HepG2 (cell line): ENCODE measurements at regions not wholly inside any gene's neighbourhood (a gene's known extent, or its start where the extent isn't known, plus 50 kb on each side); places are given as distances from the start of the nearest gene placed in this dataset.

ENCODE experiments used
- ATAC-seq: fragments of 200-7000 bp; cut with Tn5 transposase; 3 replicates; pipeline ENCODE4 v1.9.1; 2020; ENCODE audit warnings: mild to moderate bottlenecking, moderate library complexity
- BruUV-seq: library from RNA; stranded (reverse); fragments of 400-500 nt; replicated peaks from 2 replicates; lab custom pipeline; 2021; lab: Mats Ljungman, UMichigan
- CTCF ChIA-PET: fragments of 300-600 bp; formaldehyde crosslinking; extraction: SDS; loops from one replicate; lab custom pipeline; 2021; ENCODE audit warnings: low total read pairs, inconsistent platforms, low intra/inter-chr PET ratio; lab: Yijun Ruan, JAX
- POLR2A ChIA-PET: fragments of 350-600 bp; sonication (Branson Sonifier 250); formaldehyde crosslinking; loops from one replicate; lab custom pipeline; 2020; ENCODE audit warnings: antibody characterized with exemption, inconsistent platforms; lab: Yijun Ruan, JAX
- DNase-seq: peaks from one replicate; pipeline ENCODE4 v3.0.0-alpha.2; 2015; ENCODE audit warnings: low spot score
- FAIRE-seq: peaks from 3 replicates; lab custom pipeline; 2011; peaks lifted over from hg19 to GRCh38; lab: Jason Lieb, UNC
- H2AFZ ChIP-seq: one replicate; pipeline ENCODE4 v1.6.1; 2011; ENCODE audit warnings: low read length, inconsistent platforms
- H3K27ac ChIP-seq: fragments of 300-600 bp; 3 replicates; pipeline ENCODE4 v1.8.0; 2011; ENCODE audit warnings: mixed run types, mild to moderate bottlenecking, mixed read lengths, low read length, inconsistent platforms; ENCODE audit not compliant: insufficient read depth; ENCODE audit errors: extremely low read length
- H3K27me3 ChIP-seq, 2 experiments: fragments of 200-600 bp in 1 of 2; 2 replicates in 1 of 2; 3 replicates in 1 of 2; pipeline versions ENCODE4 v1.6.0 to v1.8.0; 2011; ENCODE audit warnings: low read length in 2 of 2, mild to moderate bottlenecking in 2 of 2, moderate library complexity in 2 of 2, inconsistent platforms in 1 of 2; ENCODE audit not compliant: insufficient read depth in 2 of 2, control insufficient read depth in 1 of 2
- H3K36me3 ChIP-seq, 2 experiments: fragments of 200-600 bp in 1 of 2; replicated peaks in 1 of 2; 2 replicates in 1 of 2; 3 replicates in 1 of 2; pipeline versions ENCODE4 v1.5.1 to v1.8.0; 2011; ENCODE audit warnings: low read length in 2 of 2, inconsistent platforms in 1 of 2; ENCODE audit not compliant: insufficient read depth in 2 of 2, control insufficient read depth in 1 of 2
- H3K4me1 ChIP-seq: 2 replicates; pipeline ENCODE4 v1.5.1; 2012; ENCODE audit warnings: low read length, inconsistent platforms; ENCODE audit not compliant: insufficient read depth
- H3K4me2 ChIP-seq: 2 replicates; pipeline ENCODE4 v1.6.0; 2011; ENCODE audit warnings: low read depth, low read length, inconsistent platforms
- H3K4me3 ChIP-seq, 3 experiments: fragments of 200-600 bp in 1 of 3; sonication (generic), shearing (Covaris generic) in 1 of 3; replicated peaks in 1 of 3; 2 replicates each; pipeline ENCODE4 v1.5.1; 2011 to 2016; ENCODE audit warnings: low read length in 3 of 3, inconsistent platforms in 2 of 3, low read depth in 2 of 3, mild to moderate bottlenecking in 2 of 3, control low read depth in 1 of 3, mixed read lengths in 1 of 3; ENCODE audit not compliant: insufficient read depth in 1 of 3
- H3K79me2 ChIP-seq: one replicate; pipeline ENCODE4 v1.6.1; 2011; ENCODE audit warnings: low read length, inconsistent platforms; ENCODE audit not compliant: insufficient read depth
- H3K9ac ChIP-seq: 2 replicates; pipeline ENCODE4 v1.6.0; 2011; ENCODE audit warnings: mild to moderate bottlenecking, low read depth, low read length, inconsistent platforms; ENCODE audit not compliant: insufficient read depth
- H3K9me3 ChIP-seq: 2 replicates; pipeline ENCODE4 v1.5.1; 2012; ENCODE audit warnings: mild to moderate bottlenecking, low read length
- H4K20me1 ChIP-seq: 2 replicates; pipeline ENCODE4 v1.6.0; 2011; ENCODE audit warnings: inconsistent platforms, mild to moderate bottlenecking, low read length, moderate library complexity; ENCODE audit not compliant: insufficient read depth
- HMGXB3 ChIP-seq: sonication (generic); formaldehyde crosslinking; IDR thresholded peaks from 2 replicates; pipeline ENCODE4 v1.4.0; 2020; ENCODE audit warnings: missing genetic modification reagents, borderline replicate concordance
- MNT ChIP-seq: fragments of 450-650 bp; IDR thresholded peaks from 2 replicates; pipeline ENCODE4 v1.6.1; 2016
- TBX3 ChIP-seq: fragments of 450-650 bp; IDR thresholded peaks from 2 replicates; pipeline ENCODE4 v1.6.1; 2017; ENCODE audit warnings: antibody characterized with exemption, mild to moderate bottlenecking, inconsistent platforms, borderline replicate concordance
- TIGD3 ChIP-seq: sonication (generic); formaldehyde crosslinking; IDR thresholded peaks from 2 replicates; pipeline ENCODE4 v1.5.1; 2020; ENCODE audit warnings: mild to moderate bottlenecking, missing genetic modification reagents, borderline replicate concordance
- ZEB1 ChIP-seq: IDR thresholded peaks from 2 replicates; pipeline ENCODE4 v1.6.1; 2012; ENCODE audit warnings: mild to moderate bottlenecking, low read depth, inconsistent platforms; ENCODE audit not compliant: insufficient replicate concordance
- ZNF263 ChIP-seq: sonication (generic); formaldehyde crosslinking; IDR thresholded peaks from 2 replicates; pipeline ENCODE4 v1.4.0; 2020; ENCODE audit warnings: missing genetic modification reagents
- WGBS: methylation state at CpG from one replicate; pipeline ENCODE4 v1.1.6; 2017; ENCODE audit warnings: low lambda C conversion rate; 5-methylcytosine and 5-hydroxymethylcytosine counted together
- in situ Hi-C: cut with HindIII; loops from 2 replicates; pipeline ENCODE4 v1.10.0; 2017; ENCODE audit warnings: low pct_unique_long_range_greater_than_20kb; ENCODE audit not compliant: extremely low pct_ligation_motif_present
- intact Hi-C: fragments of 100-400 bp; cut with micrococcal nuclease; formaldehyde crosslinking; loops from one replicate; pipeline ENCODE4 v1.10.0; 2022; ENCODE audit not compliant: unreplicated experiment

- peaks cover 4 to 34% of the 10 kb centered on the region in 2 experiments for H3K27me3 ChIP-seq
- no peak overlapping the region for H3K4me2 ChIP-seq
- intact Hi-C loops = no loop called here
- TF ChIP-seq TIGD3 = no peak
- peak; percentile 99 for TF ChIP-seq MNT
- peak; percentile 17; the same call in 1 of the 2 replicates for TF ChIP-seq TBX3
- TF ChIP-seq, all 625 proteins: peak for 2
- H3K4me3 ChIP-seq = no peak overlapping the region
- no peaks in the 10 kb centered on the region for H4K20me1 ChIP-seq
- ChIA-PET POLR2A (no interaction called here), CTCF (no interaction called here)
- no peaks in the 10 kb centered on the region for H3K79me2 ChIP-seq
- peaks cover 8% of the 10 kb centered on the region; the same call in 1 of the 2 replicates for H3K9me3 ChIP-seq
- FAIRE-seq (no peak), DNase-seq (no peak), ATAC-seq (no peak)
- no peak overlapping the region for H3K27ac ChIP-seq
- H3K4me1 ChIP-seq = no peaks in the 10 kb centered on the region
- H2AFZ ChIP-seq = no peak overlapping the region
- in situ Hi-C loops = no loop called here
- no peaks in the 10 kb centered on the region for H3K36me3 ChIP-seq
- no TSS peak for BruUV-seq
- 19% methylated on average over 7 of the region's 7 CpGs for WGBS
- H3K9ac ChIP-seq = no peak overlapping the region
Observed at GRCh38 chr1:2896824-2897223, 95.3 kb upstream of the TTC34 start.

- Histone ChIP-seq H4K20me1 (0 out of 2 replicates have a peak, but pooled peaks cover 2% of the 10 kb centered on the region), H3K27me3 (peaks cover 19 to 75% of the 10 kb centered on the region in 2 experiments), H3K79me2 (no peaks in the 10 kb centered on the region), H3K36me3 (no peaks in the 10 kb centered on the region), H3K9me3 (no peaks in the 10 kb centered on the region), H3K9ac (no peak overlapping the region), H3K4me3 (no peak overlapping the region), H3K4me2 (no peak overlapping the region), H2AFZ (no peak overlapping the region), H3K4me1 (no peaks in the 10 kb centered on the region), H3K27ac (no peak overlapping the region)
- CTCF ChIA-PET = no interaction called here
- in situ Hi-C loops (no loop called here), intact Hi-C loops (no loop called here)
- POLR2A ChIA-PET = no interaction called here
- DNase-seq (no peak), ATAC-seq (no peak), FAIRE-seq (no peak)
- 78% methylated on average over 11 of the region's 19 CpGs for WGBS
- no TSS peak for BruUV-seq
- TF ChIP-seq ZNF263 (CRISPR knock-in tag) (no peak), HMGXB3 (no peak), ZEB1 (no peak)
Observed at GRCh38 chr1:2903226-2903625, 101.7 kb upstream of the TTC34 start.
